ENCODE measurements at regions not wholly inside any gene's neighbourhood (a gene's known extent, or its start where the extent isn't known, plus 50 kb on each side); places are given as distances from the start of the nearest gene placed in this dataset.

DNA sequence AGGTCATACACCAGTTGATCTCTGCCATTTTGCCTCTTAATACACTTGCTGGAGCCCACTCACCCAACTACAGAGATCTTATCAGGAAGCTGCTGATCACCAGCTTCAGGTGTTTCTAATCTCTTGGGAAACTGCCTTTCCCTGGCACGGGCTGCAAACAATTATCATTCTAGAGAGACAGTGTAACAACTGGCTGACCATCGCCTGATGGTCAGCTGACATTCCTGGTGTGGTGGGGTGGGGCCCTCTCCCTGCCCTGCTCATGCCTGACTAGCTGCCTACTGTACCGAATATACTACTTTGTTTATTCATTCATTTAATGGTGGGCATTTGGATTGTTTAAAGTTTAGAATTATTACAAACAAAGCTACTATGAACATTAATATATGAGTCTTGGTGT is 311.5 kb downstream of the CBLN2 start (continued):
- no peak for TF ChIP-seq ZNF416 (CRISPR knock-in tag; IDR thresholded peaks at IDR 0.05)
- no peak for TF ChIP-seq KAT7 (CRISPR knock-in tag; IDR thresholded peaks at IDR 0.05; ENCODE audit: borderline replicate concordance)
- TF ChIP-seq ETV6 (CRISPR knock-in tag; IDR thresholded peaks at IDR 0.05) = no peak
- no peak for TF ChIP-seq GTF2I (CRISPR knock-in tag; conservative IDR thresholded peaks at IDR 0.05)
- no peak for TF ChIP-seq ZNF138 (CRISPR knock-in tag; conservative IDR thresholded peaks at IDR 0.05)

DNA sequence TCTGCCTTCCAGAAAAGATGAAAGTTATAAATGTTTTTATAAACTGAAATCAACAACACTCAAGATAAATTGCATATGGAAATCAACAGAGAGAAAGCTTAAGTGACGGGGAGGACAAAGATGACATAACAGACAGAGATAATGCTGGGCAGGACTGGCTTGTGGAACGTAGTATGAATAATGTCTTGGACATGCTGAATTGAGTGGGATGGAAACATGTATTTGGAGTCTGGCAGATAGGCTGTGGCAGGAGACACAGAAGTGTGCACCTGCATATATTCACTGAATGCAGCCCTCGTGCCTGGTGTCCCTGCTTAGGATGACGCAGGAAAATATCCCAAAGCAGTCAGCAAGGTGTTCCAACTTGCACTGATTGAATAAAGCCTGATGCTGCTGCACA is 318.2 kb downstream of the CBLN2 start:
- Mint-ChIP-seq H3K4me3 (no peak overlapping the region), H3K27ac (no peak overlapping the region), H3K36me3 (no peaks in the 10 kb centered on the region), H3K9me3 (peaks cover 13% of the 10 kb centered on the region), H3K27me3 (ENCODE audit: low read depth) (no peaks in the 10 kb centered on the region), H3K4me1 (no peaks in the 10 kb centered on the region)
- ChIA-PET CTCF (no interaction called here), POLR2A (no interaction called here)
- TF ChIP-seq, protein P1, sequence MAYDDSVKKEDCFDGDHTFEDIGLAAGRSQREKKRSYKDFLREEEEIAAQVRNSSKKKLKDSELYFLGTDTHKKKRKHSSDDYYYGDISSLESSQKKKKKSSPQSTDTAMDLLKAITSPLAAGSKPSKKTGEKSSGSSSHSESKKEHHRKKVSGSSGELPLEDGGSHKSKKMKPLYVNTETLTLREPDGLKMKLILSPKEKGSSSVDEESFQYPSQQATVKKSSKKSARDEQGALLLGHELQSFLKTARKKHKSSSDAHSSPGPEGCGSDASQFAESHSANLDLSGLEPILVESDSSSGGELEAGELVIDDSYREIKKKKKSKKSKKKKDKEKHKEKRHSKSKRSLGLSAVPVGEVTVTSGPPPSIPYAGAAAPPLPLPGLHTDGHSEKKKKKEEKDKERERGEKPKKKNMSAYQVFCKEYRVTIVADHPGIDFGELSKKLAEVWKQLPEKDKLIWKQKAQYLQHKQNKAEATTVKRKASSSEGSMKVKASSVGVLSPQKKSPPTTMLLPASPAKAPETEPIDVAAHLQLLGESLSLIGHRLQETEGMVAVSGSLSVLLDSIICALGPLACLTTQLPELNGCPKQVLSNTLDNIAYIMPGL (CRISPR knock-in tag; IDR thresholded peaks at IDR 0.05) = no peak
- TF ChIP-seq, protein P2, sequence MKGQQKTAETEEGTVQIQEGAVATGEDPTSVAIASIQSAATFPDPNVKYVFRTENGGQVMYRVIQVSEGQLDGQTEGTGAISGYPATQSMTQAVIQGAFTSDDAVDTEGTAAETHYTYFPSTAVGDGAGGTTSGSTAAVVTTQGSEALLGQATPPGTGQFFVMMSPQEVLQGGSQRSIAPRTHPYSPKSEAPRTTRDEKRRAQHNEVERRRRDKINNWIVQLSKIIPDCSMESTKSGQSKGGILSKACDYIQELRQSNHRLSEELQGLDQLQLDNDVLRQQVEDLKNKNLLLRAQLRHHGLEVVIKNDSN (CRISPR knock-in tag; IDR thresholded peaks at IDR 0.05) = no peak
- ATAC-seq (no peak), DNase-seq (ENCODE audit: low spot score) (no peak)

DNA sequence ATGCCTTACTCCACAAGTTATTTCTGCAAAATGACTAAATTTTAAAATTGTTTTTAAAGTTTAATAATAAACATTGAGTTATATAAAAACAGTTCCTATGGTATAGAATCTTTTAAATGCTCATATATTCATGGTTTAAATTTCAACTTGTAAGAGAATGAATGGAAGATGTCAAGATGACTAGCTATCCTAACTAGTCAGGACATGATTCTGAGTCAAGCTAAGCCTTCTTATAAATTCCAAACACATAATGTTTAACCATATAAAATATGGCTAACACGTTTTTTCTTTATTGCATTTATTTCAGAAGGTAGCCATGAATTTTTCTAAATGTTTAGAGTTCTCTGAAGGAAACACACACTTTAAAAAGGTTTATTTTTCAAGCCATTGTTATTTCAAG is 320.4 kb downstream of the CBLN2 start:
- POLR2A ChIA-PET = interaction anchor here (1.0 kb wide), 1 partner anchor 17 kb away, joined by 3 read pairs; no protein-coding TSS in a partner anchor
- H3K9me3 Mint-ChIP-seq = peaks cover 14% of the 10 kb centered on the region
- CTCF ChIA-PET = no interaction called here
- H3K4me3 Mint-ChIP-seq = no peak overlapping the region
- TF ChIP-seq ZNF671 (CRISPR knock-in tag; IDR thresholded peaks at IDR 0.05) = no peak
- H3K27me3 Mint-ChIP-seq (ENCODE audit: low read depth) = no peaks in the 10 kb centered on the region
- H3K36me3 Mint-ChIP-seq = peaks cover 3% of the 10 kb centered on the region; the same call in 1 of the 2 replicates
- H3K4me1 Mint-ChIP-seq = no peaks in the 10 kb centered on the region
- ATAC-seq = no peak
- H3K27ac Mint-ChIP-seq = no peak overlapping the region
- DNase-seq (ENCODE audit: low spot score) = no peak

DNA sequence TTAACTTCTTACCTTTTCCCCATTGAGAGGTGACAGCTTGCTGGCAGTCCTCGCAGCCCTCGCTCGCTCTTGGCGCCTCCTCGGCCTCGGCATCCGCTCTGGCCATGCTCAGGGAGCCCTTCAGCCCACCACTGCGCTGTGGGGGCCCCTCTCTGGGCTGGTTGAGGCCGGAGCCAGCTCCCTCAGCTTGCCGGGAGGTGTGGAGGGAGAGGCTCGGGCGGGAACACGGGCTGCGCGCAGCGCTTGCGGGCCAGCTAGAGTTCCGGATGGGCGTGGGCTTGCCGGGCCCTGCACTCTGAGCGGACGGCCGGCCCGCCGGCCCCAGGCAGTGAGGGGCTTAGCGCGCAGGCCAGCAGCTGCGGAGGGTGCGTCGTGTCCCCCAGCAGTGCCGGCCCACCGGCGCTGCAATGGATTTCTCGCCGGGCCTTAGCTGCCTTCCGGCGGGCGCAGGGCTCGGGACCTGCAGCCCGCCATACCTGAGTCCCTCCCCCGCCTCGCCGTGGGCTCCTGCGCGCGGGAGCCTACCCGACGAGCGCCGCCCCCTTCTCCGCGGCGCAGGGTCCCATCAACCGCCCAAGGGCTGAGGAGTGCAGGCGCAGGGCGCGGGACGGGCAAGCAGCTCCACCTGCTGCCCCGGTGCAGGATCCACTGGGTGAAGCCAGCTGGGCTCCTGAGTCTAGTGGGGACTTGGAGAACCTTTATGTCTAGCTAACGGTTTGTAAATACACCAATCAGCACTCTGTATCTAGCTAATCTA is 335.0 kb downstream of the CBLN2 start:
- Mint-ChIP-seq H3K27ac (no peak overlapping the region), H3K4me3 (no peak overlapping the region), H3K4me1 (no peaks in the 10 kb centered on the region), H3K36me3 (peaks cover 14% of the 10 kb centered on the region), H3K9me3 (peaks cover 41% of the 10 kb centered on the region), H3K27me3 (ENCODE audit: low read depth) (peaks cover 2% of the 10 kb centered on the region; the same call in 1 of the 2 replicates)
- POLR2A ChIA-PET = no interaction called here
- ATAC-seq = no peak
- CTCF ChIA-PET = no interaction called here
- DNase-seq (ENCODE audit: low spot score) = no peak
- TF ChIP-seq, protein P3, sequence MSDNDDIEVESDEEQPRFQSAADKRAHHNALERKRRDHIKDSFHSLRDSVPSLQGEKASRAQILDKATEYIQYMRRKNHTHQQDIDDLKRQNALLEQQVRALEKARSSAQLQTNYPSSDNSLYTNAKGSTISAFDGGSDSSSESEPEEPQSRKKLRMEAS (CRISPR knock-in tag; IDR thresholded peaks at IDR 0.05) = no peak
- TF ChIP-seq SOX15 (CRISPR knock-in tag; IDR thresholded peaks at IDR 0.05) (no peak), OVOL2 (CRISPR knock-in tag; IDR thresholded peaks at IDR 0.05; ENCODE audit: borderline replicate concordance) (no peak), ZNF317 (CRISPR knock-in tag; IDR thresholded peaks at IDR 0.05; ENCODE audit: borderline replicate concordance, low read depth) (no peak), TP53 (CRISPR knock-in tag; IDR thresholded peaks at IDR 0.05) (no peak), TCF7 (CRISPR knock-in tag; IDR thresholded peaks at IDR 0.05; ENCODE audit: low read depth) (no peak), MXD4 (CRISPR knock-in tag; IDR thresholded peaks at IDR 0.05; ENCODE audit: borderline replicate concordance) (no peak)
- TF ChIP-seq, protein P4, sequence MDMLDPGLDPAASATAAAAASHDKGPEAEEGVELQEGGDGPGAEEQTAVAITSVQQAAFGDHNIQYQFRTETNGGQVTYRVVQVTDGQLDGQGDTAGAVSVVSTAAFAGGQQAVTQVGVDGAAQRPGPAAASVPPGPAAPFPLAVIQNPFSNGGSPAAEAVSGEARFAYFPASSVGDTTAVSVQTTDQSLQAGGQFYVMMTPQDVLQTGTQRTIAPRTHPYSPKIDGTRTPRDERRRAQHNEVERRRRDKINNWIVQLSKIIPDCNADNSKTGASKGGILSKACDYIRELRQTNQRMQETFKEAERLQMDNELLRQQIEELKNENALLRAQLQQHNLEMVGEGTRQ (CRISPR knock-in tag; IDR thresholded peaks at IDR 0.05) = no peak
- TF ChIP-seq, protein P5, sequence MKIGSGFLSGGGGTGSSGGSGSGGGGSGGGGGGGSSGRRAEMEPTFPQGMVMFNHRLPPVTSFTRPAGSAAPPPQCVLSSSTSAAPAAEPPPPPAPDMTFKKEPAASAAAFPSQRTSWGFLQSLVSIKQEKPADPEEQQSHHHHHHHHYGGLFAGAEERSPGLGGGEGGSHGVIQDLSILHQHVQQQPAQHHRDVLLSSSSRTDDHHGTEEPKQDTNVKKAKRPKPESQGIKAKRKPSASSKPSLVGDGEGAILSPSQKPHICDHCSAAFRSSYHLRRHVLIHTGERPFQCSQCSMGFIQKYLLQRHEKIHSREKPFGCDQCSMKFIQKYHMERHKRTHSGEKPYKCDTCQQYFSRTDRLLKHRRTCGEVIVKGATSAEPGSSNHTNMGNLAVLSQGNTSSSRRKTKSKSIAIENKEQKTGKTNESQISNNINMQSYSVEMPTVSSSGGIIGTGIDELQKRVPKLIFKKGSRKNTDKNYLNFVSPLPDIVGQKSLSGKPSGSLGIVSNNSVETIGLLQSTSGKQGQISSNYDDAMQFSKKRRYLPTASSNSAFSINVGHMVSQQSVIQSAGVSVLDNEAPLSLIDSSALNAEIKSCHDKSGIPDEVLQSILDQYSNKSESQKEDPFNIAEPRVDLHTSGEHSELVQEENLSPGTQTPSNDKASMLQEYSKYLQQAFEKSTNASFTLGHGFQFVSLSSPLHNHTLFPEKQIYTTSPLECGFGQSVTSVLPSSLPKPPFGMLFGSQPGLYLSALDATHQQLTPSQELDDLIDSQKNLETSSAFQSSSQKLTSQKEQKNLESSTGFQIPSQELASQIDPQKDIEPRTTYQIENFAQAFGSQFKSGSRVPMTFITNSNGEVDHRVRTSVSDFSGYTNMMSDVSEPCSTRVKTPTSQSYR (CRISPR knock-in tag; IDR thresholded peaks at IDR 0.05) = no peak
- TF ChIP-seq, protein P6, sequence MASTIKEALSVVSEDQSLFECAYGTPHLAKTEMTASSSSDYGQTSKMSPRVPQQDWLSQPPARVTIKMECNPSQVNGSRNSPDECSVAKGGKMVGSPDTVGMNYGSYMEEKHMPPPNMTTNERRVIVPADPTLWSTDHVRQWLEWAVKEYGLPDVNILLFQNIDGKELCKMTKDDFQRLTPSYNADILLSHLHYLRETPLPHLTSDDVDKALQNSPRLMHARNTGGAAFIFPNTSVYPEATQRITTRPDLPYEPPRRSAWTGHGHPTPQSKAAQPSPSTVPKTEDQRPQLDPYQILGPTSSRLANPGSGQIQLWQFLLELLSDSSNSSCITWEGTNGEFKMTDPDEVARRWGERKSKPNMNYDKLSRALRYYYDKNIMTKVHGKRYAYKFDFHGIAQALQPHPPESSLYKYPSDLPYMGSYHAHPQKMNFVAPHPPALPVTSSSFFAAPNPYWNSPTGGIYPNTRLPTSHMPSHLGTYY (CRISPR knock-in tag; IDR thresholded peaks at IDR 0.05) = no peak
- TF ChIP-seq, protein P1 (CRISPR knock-in tag; IDR thresholded peaks at IDR 0.05) = no peak
- TF ChIP-seq, protein P7, sequence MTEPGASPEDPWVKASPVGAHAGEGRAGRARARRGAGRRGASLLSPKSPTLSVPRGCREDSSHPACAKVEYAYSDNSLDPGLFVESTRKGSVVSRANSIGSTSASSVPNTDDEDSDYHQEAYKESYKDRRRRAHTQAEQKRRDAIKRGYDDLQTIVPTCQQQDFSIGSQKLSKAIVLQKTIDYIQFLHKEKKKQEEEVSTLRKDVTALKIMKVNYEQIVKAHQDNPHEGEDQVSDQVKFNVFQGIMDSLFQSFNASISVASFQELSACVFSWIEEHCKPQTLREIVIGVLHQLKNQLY (CRISPR knock-in tag; IDR thresholded peaks at IDR 0.05) = no peak
